GM19351 (cell line): ENCODE measurements at regions not wholly inside any gene's neighbourhood (a gene's known extent, or its start where the extent isn't known, plus 50 kb on each side); places are given as distances from the start of the nearest gene placed in this dataset.
A peak's percentile ranks its signal among the peaks of the same experiment; 100 is the strongest.

Experiments
- ATAC-seq: cut with Tn5 transposase; IDR thresholded peaks from one replicate; pipeline ENCODE4 v1.9.1; 2021; ENCODE audit warnings: mild to moderate bottlenecking, moderate library complexity; ENCODE audit not compliant: unreplicated experiment

DNA sequence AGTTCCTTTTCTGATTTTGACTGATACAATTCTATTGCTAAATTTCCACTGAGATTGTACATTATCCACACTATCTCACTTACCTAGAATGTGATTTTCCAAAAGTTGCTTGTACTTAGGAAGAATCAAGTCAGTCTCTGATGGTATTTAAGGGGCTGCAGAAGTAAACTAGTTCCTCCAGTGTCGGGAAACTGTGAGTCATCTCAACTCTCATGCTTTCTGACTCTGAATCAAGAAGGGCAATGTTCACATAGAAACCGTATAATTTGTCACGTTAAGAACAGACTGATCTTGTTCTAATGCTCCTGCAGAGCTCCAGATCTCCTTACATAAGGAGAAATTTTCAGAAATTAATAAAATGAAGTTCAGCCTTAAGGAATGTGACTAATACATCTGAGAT, 369.3 kb downstream of the KLF5 start:
- no peak for ATAC-seq

DNA sequence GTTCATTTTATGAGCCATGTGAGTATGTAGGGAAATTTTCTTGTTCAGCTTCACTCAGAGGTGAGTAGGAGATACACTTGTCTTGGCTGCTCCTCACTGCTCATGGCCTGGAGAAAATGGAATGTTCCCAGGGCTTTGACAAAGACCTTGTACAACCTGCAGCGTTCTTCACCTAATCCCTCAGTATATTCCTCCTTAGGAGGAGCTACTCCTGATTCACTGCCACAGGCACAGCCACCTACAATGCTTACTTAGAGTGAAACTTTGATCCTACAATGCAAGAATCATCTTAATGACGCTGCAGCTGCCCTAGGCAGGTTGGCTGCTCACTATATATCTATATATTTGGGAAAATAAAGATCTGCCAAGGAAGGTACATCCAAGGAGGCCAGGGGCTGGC, 364.2 kb downstream of the KLF5 start:
- ATAC-seq = no peak

DNA sequence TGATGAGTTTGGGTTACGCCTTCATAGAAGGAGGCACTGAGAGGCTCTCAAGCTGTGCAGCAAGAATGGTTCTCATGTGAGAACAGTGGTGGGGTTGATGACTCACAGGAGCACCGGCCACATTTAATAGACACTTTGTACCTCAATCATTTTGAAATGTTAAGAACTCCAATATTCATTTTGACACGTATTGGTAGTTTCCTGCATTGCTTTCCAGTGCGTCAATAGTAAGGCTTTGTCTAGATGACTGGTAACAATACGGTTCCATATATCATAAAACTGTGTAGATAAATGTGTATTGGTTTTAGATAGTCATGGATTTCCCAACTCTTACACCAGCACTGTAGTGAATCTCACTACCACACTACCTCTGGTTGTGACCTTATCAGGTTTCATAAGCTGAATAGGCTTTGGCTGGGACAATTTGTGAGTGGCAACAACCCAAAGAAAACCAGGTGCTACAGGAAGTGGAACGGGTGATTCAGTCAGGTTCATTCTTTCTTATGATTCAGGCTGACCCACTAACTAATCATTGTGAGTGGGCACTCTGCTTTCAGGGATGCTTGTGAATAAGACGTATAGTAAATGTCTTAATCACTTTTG, 362.6 kb downstream of the KLF5 start:
- ATAC-seq = no peak

DNA sequence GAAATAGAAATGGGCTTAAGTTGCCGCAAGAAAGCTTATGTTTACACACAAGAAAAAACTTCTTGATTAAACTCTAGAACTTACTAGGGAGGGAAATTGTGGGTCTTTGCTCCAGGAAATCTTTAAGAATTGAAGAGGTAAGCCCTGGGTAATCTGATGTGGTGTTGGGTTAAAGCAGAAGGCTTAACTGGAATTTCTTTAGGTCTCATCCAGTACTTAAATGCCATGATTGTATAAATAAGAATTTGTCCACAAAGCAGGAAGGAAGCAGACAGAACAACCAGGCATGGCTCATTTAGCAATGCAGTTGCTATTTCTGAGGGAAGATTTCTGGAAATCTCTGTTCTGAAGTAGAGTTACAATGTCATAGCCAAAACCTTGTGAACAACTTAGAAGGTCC, 360.4 kb downstream of the KLF5 start:
- ATAC-seq = no peak

DNA sequence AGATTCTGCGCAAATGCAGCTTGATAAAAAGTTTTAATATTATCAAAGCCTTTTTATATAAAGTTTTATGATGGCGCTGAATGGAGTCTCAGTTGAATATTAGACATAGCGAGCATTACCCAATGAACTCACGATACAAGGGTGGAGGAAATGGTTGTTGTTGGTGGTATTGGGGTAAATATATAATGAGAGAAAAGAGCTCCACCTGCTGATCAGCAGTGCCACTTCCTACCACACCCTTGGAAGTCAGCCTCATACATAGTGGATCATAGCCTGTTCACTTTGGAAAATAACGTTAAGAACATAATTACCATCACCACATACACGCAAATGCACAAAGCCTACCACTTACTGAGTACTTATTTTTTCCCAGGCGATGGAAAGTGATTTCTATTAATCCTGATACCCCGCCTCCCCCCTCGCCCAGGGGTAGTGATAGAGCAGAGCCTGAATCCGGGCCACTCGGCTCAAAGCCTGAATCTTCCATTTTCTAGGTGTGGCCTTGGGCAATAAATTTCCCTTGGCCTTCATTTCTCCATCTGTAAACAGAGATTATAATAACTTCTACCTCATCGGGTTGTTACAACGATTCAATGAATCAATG, 358.3 kb downstream of the KLF5 start:
- peak; percentile 43 for ATAC-seq

DNA sequence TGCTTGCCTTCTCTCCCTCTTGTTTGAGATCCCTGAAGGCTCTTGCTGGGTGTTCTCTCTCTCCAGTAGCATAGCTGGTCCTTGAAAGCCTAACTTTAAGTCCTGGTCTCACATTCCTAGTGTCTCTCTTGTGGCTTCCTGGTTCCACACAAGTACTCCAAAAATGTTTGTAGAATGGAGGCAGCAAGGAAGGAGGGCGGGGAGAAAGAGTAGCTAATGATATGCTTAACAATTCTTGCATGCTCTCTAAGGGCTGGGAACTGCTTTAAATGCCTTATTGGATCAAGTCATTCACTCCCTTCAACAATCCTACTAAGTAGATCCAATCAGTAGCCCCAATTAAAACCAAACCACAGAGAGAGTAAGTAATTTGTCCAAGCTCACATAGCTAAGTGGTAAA, 357.3 kb downstream of the KLF5 start:
- no peak for ATAC-seq

DNA sequence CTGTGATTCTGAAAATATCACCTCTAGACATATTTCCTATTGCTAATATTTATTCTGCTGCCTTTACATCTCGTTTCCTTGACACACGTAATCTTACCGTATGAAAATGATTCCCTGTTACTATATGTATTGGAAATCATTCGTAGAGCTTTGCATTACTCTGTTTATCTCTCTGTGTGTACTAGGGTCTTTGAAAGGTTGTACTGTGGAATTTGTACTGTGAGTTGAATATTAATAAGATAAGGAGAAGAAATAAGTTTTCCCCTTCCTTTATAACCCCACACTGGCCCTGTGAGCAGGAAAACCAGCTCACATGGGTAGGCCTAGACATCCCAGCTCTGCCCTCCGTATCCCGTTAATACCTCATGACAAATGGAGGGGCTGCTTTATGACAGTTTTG, 354.9 kb downstream of the KLF5 start:
- ATAC-seq = no peak

DNA sequence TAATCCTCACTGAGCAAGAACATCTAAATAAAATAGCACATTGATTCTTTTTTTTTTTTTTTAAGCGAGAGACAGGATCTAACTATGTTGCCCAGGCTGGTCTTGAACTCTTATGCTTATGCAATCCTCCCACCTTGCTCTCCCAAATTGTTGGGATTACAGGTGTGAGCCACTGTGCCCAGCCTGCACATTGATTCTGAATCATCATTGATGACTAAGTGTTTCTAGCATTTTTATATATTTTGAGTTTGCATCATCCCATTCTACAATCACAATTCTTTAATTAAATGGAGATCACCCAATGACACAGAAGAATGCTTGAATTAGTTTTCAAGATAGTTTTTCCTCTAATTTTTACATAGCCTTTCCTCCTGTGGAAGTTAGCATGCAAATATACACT, 354.1 kb downstream of the KLF5 start:
- ATAC-seq = no peak

DNA sequence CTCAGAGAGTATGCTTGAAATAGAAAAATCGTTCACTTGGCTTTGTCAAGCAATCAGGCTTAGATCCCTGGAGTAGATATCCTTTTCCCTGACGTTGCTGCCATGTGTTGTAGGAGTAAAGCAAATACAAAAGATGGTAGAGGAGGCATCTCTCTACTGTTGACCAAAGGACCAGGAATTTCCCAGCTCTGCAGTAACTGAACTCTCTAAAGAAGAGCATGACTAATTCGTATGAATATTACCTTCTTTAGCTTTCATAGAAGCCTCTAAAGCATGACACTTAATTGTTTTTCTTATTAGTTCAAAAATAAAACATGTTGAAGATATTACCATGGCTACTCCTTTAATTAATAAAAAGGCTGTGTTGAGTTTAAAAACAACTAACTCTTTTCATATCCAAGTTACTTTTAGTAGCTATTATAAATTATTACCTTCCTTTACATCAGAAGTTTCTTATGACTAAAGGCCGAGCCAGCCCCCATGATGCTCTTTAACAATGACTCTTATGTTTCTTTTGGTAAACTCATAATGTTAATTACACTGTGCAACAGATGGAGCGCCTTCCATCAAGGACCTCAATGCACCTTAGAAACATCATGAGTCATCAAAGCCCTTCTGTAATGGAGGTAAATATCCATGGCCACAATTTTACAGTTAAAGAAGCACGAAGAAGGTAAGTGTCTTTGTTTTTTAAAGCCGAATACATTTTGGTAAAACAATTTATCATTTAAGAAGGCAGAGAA, 352.4 kb downstream of the KLF5 start:
- no peak for ATAC-seq

DNA sequence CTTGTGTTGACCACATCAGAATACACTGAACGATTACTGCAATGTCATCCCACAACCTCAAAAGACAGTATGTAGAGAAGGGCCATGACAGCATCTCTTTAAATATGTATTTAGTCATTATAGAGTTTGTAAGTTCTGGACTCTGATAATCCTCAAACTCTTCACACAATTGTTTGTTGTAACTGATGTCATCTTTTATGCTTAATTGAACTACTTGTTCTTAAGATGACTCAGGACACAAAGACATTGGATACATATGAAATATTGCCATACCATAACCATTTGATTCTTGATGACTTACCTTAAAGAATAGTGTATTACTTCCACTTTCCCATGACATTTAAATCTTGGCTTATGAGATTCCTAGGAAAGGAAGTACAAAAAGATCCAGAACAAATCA, 347.6 kb downstream of the KLF5 start:
- no peak for ATAC-seq

DNA sequence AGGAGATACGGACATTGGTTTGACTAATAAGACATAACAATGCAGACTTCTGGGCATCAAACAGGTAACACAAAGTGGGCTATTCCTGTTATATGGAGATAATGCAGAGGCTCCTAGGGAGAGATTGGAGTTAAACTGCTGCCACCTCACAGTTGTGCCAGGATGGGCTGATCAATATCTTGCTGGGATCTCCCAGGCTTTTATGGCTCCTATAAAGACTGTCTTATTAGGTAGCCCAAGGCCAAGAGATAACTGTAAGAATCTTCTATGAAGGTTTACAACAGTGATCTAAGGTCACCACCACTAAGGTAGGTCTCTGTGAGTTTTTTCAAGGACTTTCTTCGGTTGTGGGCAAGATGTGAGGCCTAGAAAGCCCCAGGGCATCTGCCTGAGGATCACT, 345.8 kb downstream of the KLF5 start:
- ATAC-seq = no peak

DNA sequence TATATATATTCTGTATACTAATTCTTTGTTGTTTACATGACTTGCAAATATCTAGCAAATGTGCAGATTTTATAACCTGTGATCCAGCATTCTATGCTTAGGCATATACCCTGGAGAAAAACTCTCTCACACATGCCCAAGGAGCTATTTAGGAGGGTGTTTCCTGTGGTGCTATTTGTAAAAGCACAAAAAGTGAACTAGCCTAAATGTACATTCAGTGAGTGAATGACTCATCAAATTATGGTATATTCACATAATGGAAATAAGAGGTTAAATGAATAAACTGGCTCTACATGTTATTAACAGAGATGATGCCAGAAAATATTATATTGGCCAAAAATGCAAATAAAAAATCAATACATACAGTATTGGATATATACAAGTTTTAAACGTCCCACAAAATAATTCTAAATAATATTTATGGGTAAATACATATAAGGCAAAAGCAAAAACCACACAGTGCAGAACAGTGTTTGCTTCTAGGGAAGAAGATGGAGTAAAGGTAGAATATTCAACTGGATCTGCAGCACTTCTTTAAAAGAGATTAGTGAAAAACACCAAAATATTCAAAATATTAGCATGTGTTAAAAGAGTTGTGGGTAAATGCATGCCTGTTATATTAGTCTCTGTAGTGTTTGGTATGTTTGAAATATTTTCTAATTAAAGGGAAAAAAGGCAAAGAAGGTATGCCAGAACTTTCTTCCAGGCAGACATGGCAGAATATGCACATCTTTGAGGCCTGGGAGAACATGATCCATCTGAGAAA, 344.7 kb downstream of the KLF5 start:
- no peak for ATAC-seq

DNA sequence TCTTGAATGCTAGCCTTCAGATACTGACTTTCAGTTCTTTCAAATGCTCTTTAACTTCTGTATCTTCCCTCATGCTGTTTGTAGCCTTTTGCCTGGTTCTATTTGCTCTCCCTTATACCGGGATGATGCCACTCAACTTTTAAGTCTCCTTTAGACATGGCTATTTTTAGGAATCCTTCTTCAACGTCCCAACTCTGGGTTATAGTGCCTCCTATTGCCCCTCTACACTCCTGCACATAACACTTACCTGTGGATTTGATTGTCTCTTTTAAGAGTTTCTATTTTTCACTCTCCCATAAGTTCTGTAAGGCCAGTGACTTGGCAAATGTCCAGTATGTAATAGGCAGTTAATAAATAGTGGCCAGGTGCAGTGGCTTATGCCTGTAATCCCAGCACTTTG, 343.0 kb downstream of the KLF5 start:
- no peak for ATAC-seq

DNA sequence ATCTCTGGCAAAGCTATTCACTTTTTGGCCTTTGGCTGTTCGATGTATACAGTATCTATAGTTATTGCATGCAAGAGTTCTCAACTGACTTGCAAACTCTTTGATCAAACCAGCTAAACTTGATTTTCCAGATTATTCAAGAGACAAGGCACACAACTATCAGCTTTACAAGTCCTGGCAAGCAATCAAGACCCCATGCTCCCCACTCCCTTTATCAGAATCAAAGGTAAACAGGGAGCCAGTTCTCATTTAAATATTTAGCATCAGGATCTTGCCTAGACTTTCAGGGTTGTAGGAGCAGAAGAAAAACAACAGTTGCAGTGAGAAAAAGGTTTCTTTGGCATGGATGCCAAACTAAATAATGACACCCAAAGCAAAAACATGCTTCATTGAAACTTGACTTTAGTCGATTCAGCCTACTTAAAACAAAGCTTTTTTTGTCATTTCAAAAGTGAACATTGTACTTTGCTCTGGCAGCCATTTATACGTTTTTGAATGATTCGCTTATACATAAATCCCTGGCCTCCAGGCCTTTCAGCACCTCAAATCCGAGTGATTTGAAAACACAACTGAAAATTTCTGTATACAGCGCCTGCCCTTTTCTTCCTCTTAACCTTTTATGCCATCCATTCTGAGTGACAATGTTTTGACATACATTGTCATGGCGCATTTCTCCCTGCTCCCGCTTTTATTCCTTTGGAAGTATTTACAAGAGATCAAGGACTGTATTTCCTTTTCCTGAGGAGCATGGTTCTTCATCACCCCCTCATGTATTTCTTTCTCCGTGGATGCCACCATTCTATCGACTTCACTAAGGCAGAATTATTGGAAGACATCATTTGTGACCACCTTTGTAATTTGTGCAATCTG, 340.8 kb downstream of the KLF5 start:
- no peak for ATAC-seq

DNA sequence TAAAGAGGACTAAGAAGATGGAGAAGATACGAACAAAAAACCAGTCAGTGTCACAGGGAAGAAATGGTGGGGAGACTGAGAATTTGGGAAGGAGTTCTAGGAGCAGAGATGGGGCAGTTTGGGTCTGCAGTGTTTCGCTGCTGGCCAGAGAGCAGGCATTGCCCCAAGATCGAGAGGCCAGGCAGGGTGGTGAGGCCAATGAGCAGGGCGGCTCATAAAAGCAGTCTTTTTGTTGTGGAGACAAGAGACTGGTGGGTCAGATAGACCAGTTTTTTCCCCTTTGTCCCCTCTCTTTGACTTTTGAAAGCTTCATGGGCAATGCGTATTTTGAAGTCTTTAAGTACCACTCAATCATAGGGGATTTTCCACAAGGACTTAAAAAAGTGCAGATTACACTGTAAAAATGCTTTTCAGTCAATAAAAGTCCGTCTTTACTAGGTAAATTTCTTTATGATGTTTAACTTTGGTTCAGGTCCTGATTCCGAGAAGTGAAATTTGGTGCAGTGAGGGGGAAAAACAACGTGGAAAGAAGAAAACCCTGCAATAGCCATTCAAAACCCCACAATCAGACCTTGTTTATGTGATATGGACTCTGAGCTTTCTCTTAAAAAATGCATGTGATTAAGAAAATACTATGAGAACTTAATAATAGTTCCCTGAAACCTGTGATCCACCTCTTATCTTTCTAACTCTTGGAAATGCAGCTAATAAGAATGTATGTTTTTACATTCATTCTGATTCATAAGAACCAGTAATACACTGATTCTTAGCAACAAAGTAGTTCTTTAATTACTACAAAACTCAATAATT, 338.9 kb downstream of the KLF5 start:
- no peak for ATAC-seq

DNA sequence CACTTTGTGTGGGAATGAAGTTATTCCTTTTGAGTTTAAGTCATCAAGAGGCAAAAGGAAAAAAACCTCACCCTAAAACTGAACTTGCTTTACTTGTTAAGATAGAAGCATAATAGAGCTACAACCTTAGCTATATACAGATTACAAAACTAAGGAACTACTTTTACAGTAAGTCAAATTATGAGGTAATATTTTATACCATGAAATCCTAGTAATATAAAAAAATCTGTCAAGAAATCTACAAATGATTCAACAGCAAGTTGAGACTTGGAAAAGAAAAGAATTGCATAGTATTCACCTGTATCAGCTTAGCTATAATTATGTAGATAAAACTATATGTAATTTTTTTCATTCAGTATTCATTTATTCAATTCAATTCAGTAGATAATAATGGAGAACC, 335.3 kb downstream of the KLF5 start:
- no peak for ATAC-seq

DNA sequence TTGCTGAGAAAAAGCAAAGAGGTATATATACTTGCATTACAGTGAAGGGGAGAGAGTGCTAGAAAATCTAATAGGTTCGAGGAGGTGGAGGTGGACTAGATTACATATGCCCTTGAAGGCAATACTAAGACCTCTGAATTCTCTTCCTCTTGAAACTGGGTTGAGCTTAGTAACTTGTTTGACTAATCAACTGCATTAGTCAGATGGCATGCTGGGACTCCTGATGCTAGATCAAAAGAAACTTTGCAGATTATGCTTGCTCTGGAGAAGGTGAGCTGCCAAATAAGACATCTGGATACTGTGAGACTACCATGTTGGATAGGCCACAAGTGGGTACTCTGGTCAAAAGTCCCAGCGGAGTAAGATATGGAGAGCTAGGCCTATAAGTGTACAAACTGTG, 331.3 kb downstream of the KLF5 start:
- ATAC-seq = no peak

DNA sequence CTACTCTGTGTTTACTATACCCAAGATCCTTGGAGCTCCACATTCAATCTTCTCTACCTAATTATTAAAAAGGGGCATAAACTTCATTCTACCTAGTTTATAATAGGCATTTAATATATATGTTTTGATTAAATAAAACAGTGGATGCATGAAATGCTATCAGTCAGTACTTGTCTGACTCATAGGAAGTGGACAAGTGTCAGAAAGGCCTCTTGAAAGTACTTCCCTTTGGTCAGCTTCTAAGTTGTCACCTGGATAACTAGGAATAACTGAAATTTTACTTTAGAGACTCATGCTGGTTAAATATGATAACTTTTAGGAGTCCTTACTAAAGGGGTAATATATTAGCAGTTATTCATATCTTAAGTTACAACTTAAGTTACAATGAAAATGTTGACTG, 329.8 kb downstream of the KLF5 start:
- no peak for ATAC-seq

DNA sequence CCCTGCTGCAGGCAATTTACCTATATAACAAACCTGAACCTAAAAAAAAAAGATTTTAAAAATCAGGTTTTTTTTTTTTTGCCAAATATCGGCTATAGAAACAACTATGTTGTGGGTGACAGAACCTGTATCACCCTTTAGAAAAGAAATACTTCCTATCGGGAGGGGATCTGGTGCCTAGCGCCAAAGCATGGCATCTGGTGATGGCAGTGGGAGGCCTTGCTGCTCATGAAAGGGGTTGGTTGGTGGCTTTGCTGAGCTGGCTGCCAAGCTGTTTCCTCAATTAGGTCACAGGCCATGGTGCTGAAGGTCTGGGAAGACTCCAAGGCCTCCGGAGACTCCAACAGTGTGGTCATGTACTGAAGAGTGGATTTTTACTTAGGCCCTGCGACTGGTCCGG, 328.5 kb downstream of the KLF5 start:
- no peak for ATAC-seq

DNA sequence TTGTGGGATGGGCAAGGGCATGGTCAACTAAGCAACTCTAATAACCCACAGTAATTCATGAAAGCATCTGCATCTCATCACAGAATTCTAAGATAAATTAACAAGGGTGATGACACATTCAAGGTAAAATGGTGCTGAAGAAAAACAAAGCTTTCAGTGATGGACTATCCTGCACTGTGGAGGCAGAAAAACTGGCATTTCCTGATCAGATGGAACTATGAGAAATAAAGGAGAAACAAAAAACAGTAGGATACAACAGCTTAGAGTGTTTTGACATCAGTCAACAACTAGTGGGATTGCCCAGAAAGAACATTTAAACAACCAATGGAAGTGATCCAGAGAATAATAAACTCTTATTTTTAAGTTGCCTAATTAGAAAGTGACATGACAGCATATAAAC, 327.0 kb downstream of the KLF5 start:
- ATAC-seq = no peak
